Spinal cord (tissue), 9 donors: ENCODE measurements at regions not wholly inside any gene's neighbourhood (a gene's known extent, or its start where the extent isn't known, plus 50 kb on each side); places are given as distances from the start of the nearest gene placed in this dataset.

Experiments
- DNase-seq, 6 donors: peaks; one replicate each; pipeline versions ENCODE4 v3.0.0 to v3.0.0-alpha.2; 2013 to 2015; ENCODE audit warnings: low spot score in 6 of 6, low read depth in 4 of 6
- H3K27ac ChIP-seq: one replicate; pipeline ENCODE4 v1.5.1; 2013; ENCODE audit warnings: low read depth, low read length, control low read depth
- H3K27me3 ChIP-seq: one replicate; pipeline ENCODE4 v1.6.1; 2013; ENCODE audit warnings: low read length; ENCODE audit not compliant: control insufficient read depth, insufficient read depth
- H3K36me3 ChIP-seq: one replicate; pipeline ENCODE4 v1.6.1; 2013; ENCODE audit warnings: low read length; ENCODE audit not compliant: control insufficient read depth, insufficient read depth
- H3K4me1 ChIP-seq: one replicate; pipeline ENCODE4 v1.6.1; 2013; ENCODE audit warnings: low read length; ENCODE audit not compliant: control insufficient read depth, insufficient read depth
- H3K4me3 ChIP-seq: one replicate; pipeline ENCODE4 v1.5.1; 2013; ENCODE audit warnings: low read depth, low read length, control low read depth
- H3K9me3 ChIP-seq: one replicate; pipeline ENCODE4 v1.6.1; 2013; ENCODE audit warnings: low read length; ENCODE audit not compliant: control insufficient read depth, insufficient read depth
- WGBS: methylation state at CpG from one replicate; pipeline ENCODE4 v1.1.5; 2013; ENCODE audit warnings: missing lambda C conversion rate; ENCODE audit not compliant: insufficient coverage; 5-methylcytosine and 5-hydroxymethylcytosine counted together
- donor health status: healthy.

DNA sequence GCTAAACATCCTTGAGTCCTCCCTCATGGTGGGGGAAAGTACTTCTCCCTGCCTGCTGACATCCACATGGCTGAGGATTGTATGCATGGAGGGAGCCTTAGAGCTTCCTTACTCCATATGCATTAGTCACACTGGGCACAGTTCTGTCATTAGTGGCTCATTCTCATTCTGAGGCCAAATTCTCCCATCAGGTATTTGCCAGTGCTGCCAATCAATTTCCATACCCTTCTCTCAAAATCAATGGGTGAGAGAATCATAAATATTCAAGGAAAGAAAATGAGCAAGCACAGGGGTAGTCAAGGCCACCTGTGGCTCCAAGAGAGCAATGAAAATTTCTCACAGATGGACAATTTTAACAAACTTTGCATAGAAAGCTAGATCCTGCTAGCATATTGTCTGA, 422.6 kb upstream of the SETBP1 start:
- no peak overlapping the region for H3K4me3 ChIP-seq
- no peaks in the 10 kb centered on the region for H3K36me3 ChIP-seq
- no peaks in the 10 kb centered on the region for H3K4me1 ChIP-seq
- no peaks in the 10 kb centered on the region for H3K27me3 ChIP-seq
- H3K9me3 ChIP-seq, result peaks cover 4% of the 10 kb centered on the region
- H3K27ac ChIP-seq, result no peak overlapping the region
- peak in 1 of 6 donors; percentile 72 for DNase-seq

DNA sequence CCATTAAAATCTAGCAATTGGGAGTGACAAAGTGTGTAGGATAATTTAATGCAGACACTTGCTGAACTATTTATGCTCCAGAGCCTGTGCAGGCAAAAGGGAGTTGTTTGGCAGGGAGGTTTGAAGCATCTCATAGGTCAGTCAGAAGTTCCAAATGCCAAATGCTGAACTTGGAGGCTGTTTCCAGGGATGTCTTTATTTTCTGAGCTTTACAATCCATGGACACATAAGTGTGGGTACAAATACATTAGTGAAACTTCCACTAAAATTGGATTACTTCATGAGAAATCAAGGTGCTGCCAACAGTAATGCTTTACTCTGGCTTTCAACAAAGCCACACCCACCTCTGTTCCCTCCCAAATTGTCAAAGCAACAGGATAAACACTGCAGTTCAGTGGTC, 422.1 kb upstream of the SETBP1 start:
- Histone ChIP-seq H3K9me3 (peaks cover 7% of the 10 kb centered on the region), H3K4me3 (no peak overlapping the region), H3K27me3 (no peaks in the 10 kb centered on the region), H3K27ac (no peak overlapping the region), H3K36me3 (no peaks in the 10 kb centered on the region), H3K4me1 (no peaks in the 10 kb centered on the region)
- DNase-seq, result peak in 1 of 6 donors; percentile 51

DNA sequence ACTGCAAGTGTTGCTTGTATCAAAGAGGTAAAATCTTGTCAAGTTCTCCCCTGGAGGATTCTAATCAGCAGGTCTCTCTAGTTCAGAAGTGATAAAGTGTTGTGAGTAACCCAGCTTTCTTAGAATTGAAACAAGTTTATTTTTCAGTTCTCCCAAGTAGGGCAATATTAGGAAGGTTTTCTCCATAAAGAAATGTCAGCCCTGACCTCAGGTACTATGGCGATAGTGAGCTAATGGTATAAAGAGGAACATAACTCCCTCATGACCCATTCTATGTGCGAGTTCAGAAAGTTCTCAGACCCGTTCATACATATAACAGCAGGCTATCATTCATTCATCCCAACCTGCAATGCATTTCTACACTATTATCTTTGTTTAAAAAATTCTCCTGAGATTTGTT, 421.1 kb upstream of the SETBP1 start:
- no peak for DNase-seq
- H3K9me3 ChIP-seq, result peaks cover 7% of the 10 kb centered on the region
- H3K27ac ChIP-seq, result no peak overlapping the region
- H3K36me3 ChIP-seq, result no peaks in the 10 kb centered on the region
- no peaks in the 10 kb centered on the region for H3K4me1 ChIP-seq
- WGBS, result no CpG with 5 or more reads among the region's 3 CpGs
- no peak overlapping the region for H3K4me3 ChIP-seq
- H3K27me3 ChIP-seq, result no peaks in the 10 kb centered on the region

DNA sequence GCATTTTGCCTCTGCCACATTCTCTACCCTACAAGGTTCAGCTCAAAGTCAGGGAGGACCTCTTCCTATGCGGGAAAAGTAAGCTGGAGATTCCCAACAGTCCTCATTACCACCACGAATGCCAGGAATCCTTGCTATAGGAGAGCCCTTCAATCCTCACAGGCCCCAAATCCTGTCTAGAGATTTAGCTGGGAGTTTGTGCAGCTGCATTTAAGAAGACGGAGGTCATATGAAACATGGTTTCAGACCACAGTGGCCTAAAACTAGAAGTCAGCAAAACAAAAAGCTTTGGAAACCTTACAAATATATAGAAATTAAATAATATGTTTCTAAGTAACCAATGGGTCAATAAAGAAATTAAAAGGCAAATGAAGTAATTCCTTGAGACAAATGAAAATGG, 415.3 kb upstream of the SETBP1 start:
- Histone ChIP-seq H3K27ac (no peak overlapping the region), H3K9me3 (peaks cover 7% of the 10 kb centered on the region), H3K27me3 (no peaks in the 10 kb centered on the region), H3K36me3 (no peaks in the 10 kb centered on the region), H3K4me3 (no peak overlapping the region), H3K4me1 (no peaks in the 10 kb centered on the region)
- WGBS, result no CpG with 5 or more reads among the region's 3 CpGs
- no peak for DNase-seq

DNA sequence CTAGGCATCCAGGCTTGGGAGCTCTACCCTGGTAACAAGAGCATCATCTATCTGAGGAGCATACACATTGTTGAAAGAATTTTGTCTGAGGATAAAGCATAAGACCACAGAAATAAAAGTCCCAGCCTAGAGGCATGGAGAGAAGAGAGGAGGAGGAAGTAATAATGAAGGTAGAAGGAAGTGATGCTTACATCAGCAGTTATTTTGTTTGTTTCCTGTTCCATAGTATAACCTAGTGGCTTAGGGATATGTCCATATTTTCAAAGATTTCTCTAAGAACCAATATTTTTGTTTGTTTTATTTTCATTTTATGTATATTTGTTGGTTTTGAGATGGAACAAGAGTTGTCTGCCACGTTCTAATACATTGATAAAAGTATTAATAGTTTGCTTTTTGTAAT, 407.4 kb upstream of the SETBP1 start:
- no peaks in the 10 kb centered on the region for H3K4me1 ChIP-seq
- H3K36me3 ChIP-seq, result no peaks in the 10 kb centered on the region
- no peaks in the 10 kb centered on the region for H3K27me3 ChIP-seq
- DNase-seq, result no peak
- no peak overlapping the region for H3K4me3 ChIP-seq
- WGBS, result no CpG with 5 or more reads among the region's 1 CpG
- no peaks in the 10 kb centered on the region for H3K9me3 ChIP-seq
- H3K27ac ChIP-seq, result no peak overlapping the region

DNA sequence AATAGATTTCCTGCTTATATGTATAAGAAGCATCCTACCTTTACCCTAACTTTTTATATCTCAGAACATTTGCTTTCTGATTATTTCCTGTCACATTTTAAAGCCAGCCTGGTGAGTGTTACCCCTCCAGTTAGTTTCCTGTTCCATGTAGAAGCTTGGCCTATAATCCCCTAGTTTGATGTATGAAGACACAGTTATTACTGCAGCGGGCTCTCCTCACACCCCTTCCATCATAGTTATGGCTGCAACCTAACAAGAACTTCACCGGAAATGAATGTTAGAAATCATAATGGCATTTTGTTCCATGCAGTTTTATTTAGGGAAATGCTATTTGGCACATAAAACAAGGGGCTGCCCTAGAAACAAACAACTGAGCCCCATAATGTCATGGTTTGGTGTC, 400.2 kb upstream of the SETBP1 start:
- H3K4me1 ChIP-seq, result no peaks in the 10 kb centered on the region
- WGBS, result no CpG with 5 or more reads among the region's 2 CpGs
- H3K9me3 ChIP-seq, result no peaks in the 10 kb centered on the region
- no peaks in the 10 kb centered on the region for H3K36me3 ChIP-seq
- no peaks in the 10 kb centered on the region for H3K27me3 ChIP-seq
- DNase-seq, result peak in 1 of 6 donors; percentile 69
- H3K4me3 ChIP-seq, result no peak overlapping the region
- no peak overlapping the region for H3K27ac ChIP-seq

DNA sequence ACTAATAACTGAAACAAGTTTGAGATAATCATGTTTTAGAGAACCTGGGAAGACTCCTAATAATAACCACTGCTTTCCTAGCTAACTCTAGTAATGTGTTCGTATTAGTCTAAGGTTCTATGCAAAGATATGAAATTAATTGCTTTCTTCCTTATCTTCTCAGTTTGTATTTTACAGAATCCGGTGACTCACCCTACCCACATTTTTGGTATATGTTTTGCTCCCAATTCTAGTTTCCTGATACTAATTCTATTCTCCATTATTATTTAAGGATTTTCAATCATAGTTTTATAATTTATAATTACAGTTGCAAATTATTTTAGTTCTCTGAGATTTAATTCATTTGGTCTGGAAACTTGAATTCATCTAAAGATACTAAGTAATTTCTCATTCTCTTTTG, 394.6 kb upstream of the SETBP1 start:
- Histone ChIP-seq H3K4me1 (no peaks in the 10 kb centered on the region), H3K27ac (no peak overlapping the region), H3K36me3 (no peaks in the 10 kb centered on the region), H3K27me3 (no peaks in the 10 kb centered on the region), H3K4me3 (no peak overlapping the region), H3K9me3 (no peaks in the 10 kb centered on the region)
- no CpG with 5 or more reads among the region's 2 CpGs for WGBS
- DNase-seq, result no peak

DNA sequence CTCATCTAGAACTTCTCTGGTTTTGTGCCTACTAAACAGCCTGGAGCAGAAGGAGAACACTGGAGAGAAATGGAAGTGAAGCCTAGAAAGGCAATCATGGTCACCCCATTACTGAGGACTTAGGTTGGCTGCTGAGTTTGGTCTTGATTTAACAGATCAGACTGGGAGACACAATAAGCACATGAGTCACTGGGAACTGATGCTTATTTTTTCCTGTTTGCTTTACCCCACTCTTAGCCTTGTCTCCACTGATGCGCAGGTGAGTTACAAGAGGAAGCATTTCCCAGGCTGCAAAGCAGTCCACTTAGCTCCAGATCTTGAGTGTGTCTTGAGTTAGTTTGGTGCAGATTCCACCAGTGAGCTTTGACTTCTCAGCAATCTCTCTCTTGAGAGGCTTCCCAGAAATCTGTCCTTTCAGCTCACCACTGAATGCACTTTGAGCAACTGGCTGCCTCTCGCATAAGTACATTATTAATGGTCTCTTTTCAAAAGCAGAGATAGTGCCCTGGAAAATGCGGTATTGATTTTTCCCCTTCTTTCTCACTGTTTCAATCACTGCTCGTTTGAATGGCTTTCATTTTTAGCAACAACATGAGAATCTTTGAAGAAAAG, 390.2 kb upstream of the SETBP1 start:
- no peak overlapping the region for H3K4me3 ChIP-seq
- DNase-seq, result no peak
- WGBS, result no CpG with 5 or more reads among the region's 4 CpGs
- H3K9me3 ChIP-seq, result no peaks in the 10 kb centered on the region
- H3K27ac ChIP-seq, result no peak overlapping the region
- H3K27me3 ChIP-seq, result no peaks in the 10 kb centered on the region
- no peaks in the 10 kb centered on the region for H3K4me1 ChIP-seq
- H3K36me3 ChIP-seq, result no peaks in the 10 kb centered on the region

DNA sequence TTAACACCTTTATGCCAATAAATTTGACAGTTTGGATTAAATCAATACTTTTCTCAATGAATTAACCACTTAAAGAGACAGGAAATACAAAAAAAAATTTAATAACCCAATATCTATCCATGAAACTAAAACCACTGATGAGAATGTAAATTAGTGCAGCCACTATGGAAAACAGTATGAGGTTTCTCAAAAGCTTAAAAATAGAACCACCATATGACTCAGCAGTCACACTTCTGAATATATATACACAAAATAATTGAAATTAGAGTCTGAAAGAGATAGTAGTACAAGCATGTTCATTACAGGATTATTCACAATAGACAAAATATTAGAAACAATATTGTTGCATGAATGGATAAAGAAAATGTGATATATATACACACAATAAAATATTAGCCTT, 382.1 kb upstream of the SETBP1 start:
- Histone ChIP-seq H3K36me3 (no peaks in the 10 kb centered on the region), H3K4me3 (no peak overlapping the region), H3K4me1 (no peaks in the 10 kb centered on the region), H3K27ac (no peak overlapping the region), H3K27me3 (no peaks in the 10 kb centered on the region), H3K9me3 (no peaks in the 10 kb centered on the region)
- DNase-seq, result no peak

DNA sequence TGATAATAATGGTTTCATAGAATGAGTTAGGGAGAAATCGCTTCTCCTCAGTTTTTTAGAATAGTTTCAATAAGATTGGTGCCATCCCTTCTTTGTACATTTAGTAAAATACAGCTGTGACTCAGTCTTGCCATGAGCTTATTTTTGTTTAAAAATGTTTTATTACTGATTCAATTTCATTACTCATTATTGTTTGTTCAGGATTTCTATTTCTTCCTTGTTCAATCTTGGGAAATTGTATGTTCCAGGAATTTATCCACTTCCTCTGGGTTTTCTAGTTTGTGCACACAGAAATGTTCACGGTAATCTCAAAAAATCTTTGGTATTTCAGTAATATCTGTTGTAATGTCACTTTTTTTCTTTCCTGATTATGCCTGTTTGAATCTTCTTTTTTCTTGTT, 371.5 kb upstream of the SETBP1 start:
- DNase-seq, result no peak
- H3K27me3 ChIP-seq, result no peaks in the 10 kb centered on the region
- no peaks in the 10 kb centered on the region for H3K4me1 ChIP-seq
- no peak overlapping the region for H3K4me3 ChIP-seq
- no CpG with 5 or more reads among the region's 2 CpGs for WGBS
- H3K27ac ChIP-seq, result no peak overlapping the region
- no peaks in the 10 kb centered on the region for H3K36me3 ChIP-seq
- H3K9me3 ChIP-seq, result no peaks in the 10 kb centered on the region
